NCI-H460 (cell line): ENCODE measurements at regions not wholly inside any gene's neighbourhood (a gene's known extent, or its start where the extent isn't known, plus 50 kb on each side); places are given as distances from the start of the nearest gene placed in this dataset.

Experiments used
- DNase-seq: peaks from one replicate; pipeline ENCODE4 v3.0.0-alpha.2; 2016; ENCODE audit warnings: low read depth; ENCODE audit errors: extremely low read depth

- no peak for DNase-seq
Observed at GRCh38 chr9:88730780-88731179, 195.8 kb downstream of the NXNL2 start.

- DNase-seq: no peak
Observed at GRCh38 chr9:88732128-88732527, 197.2 kb downstream of the NXNL2 start.

GRCh38 chr9:88733651-88734421, 198.9 kb downstream of the NXNL2 start:
- DNase-seq: no peak

- DNase-seq: no peak
Observed at GRCh38 chr9:88734527-88734926, 199.5 kb downstream of the NXNL2 start.

- no peak for DNase-seq
Observed at GRCh38 chr9:88736136-88736637, 201.2 kb downstream of the NXNL2 start.

- DNase-seq: no peak
Observed at GRCh38 chr9:88737031-88737430, 202.1 kb downstream of the NXNL2 start.

- DNase-seq: no peak
Observed at GRCh38 chr9:88737876-88738275, 202.9 kb downstream of the NXNL2 start.

- no peak for DNase-seq
Observed at GRCh38 chr9:88738709-88739108, 203.7 kb downstream of the NXNL2 start.

GRCh38 chr9:88739373-88739772, 204.4 kb downstream of the NXNL2 start:
- DNase-seq: no peak

- DNase-seq: no peak
Observed at GRCh38 chr9:88740844-88741243, 205.9 kb downstream of the NXNL2 start.

GRCh38 chr9:88741335-88741734, 206.4 kb downstream of the NXNL2 start:
- DNase-seq: peak; percentile 6

- DNase-seq: no peak
Observed at GRCh38 chr9:88742483-88742882, 207.5 kb downstream of the NXNL2 start.

GRCh38 chr9:88742905-88743304, 207.9 kb downstream of the NXNL2 start:
- no peak for DNase-seq

- DNase-seq: no peak
Observed at GRCh38 chr9:88745276-88746001, 210.5 kb downstream of the NXNL2 start.

- no peak for DNase-seq
Observed at GRCh38 chr9:88746029-88746742, 211.2 kb downstream of the NXNL2 start.

GRCh38 chr9:88746743-88747398, 211.9 kb downstream of the NXNL2 start:
- DNase-seq: no peak

GRCh38 chr9:88747768-88748167, 212.8 kb downstream of the NXNL2 start:
- DNase-seq: peak; percentile 20

- no peak for DNase-seq
Observed at GRCh38 chr9:88748566-88749261, 213.7 kb downstream of the NXNL2 start.

- no peak for DNase-seq
Observed at GRCh38 chr9:88749420-88749819, 214.4 kb downstream of the NXNL2 start.

- no peak for DNase-seq
Observed at GRCh38 chr9:88750832-88751360, 215.9 kb downstream of the NXNL2 start.
